HG03571 (cell line): ENCODE measurements at regions not wholly inside any gene's neighbourhood (a gene's known extent, or its start where the extent isn't known, plus 50 kb on each side); places are given as distances from the start of the nearest gene placed in this dataset.

Experiments
- ATAC-seq: cut with Tn5 transposase; IDR thresholded peaks from one replicate; pipeline ENCODE4 v1.9.1; 2021; ENCODE audit not compliant: unreplicated experiment

GRCh38 chr3:14307656-14308302 lies 94.6 kb upstream of the SLC6A6 start:
- no peak for ATAC-seq

DNA sequence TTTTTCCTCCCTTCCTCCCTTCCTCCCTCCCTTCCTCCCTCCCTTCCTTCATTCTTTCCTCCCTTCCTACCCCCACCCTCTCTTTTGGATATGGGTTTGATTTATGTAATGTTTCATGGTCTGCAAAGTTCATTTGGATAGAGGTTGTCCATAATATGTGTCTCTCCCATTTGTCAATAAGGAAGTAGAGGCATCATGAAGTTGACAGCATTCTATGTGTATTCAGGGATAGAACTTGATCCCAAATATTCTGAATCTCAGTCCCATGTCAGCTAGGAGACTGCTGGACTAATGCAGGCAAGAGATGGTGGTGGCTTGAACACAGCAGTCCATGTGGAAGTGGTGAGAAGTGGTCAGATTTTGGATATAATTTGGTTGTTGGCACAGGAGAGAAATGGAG lies 90.7 kb upstream of the SLC6A6 start:
- no peak for ATAC-seq

DNA sequence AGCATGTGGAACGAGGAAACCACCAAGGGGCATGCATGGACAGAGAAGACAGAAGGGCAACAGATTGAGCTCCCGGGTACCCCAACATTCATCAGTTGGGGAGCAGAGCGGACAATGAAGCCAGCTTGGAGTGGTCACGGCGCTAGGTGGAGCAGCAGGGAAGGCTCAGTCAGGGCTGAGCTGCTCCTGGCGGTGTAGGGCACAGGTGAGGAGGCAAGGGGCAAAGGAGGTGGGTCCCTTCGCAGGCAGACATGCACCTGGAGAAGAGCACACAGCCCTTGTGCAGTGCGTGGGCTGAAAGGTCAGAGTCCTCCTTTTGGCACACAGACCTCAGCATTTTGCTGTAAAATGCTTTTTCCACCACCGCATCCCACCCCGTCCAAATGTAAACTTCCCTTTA lies 90.0 kb upstream of the SLC6A6 start:
- no peak for ATAC-seq

DNA sequence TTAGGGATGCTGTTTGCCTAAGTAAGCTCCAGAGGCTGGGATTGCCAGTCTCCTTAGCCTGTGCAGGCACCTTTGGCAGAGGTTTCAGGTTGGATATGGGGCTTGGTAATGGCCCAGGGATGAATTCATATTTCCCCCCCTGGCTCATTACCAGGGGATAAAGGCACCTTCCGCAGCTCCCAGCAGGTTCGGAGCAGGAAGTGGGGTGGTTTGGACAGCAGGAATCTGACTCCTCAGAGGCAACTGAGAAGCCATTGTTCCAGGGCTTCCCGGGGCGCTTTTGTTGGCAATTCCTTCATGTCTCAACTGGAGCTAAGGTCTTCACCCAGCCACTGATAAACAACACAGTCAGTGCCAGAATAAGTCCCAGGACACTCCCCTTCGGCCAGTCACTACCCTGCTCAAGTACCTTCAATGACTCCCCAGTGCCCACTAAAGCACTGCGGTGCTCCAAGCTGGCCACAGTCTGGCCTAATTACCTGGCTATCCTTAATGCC lies 85.3 kb upstream of the SLC6A6 start:
- no peak for ATAC-seq

GRCh38 chr3:14318646-14319045 lies 83.8 kb upstream of the SLC6A6 start:
- no peak for ATAC-seq

GRCh38 chr3:14319654-14320182 lies 82.7 kb upstream of the SLC6A6 start:
- ATAC-seq = peak; percentile 85

GRCh38 chr3:14320219-14320618 lies 82.2 kb upstream of the SLC6A6 start:
- no peak for ATAC-seq

- ATAC-seq = no peak
These were observed 80.4 kb upstream of the SLC6A6 start for GRCh38 chr3:14322001-14322400.

- ATAC-seq = no peak
These were observed 79.6 kb upstream of the SLC6A6 start for GRCh38 chr3:14322667-14323295.

GRCh38 chr3:14323401-14324223 lies 78.8 kb upstream of the SLC6A6 start:
- no peak for ATAC-seq

DNA sequence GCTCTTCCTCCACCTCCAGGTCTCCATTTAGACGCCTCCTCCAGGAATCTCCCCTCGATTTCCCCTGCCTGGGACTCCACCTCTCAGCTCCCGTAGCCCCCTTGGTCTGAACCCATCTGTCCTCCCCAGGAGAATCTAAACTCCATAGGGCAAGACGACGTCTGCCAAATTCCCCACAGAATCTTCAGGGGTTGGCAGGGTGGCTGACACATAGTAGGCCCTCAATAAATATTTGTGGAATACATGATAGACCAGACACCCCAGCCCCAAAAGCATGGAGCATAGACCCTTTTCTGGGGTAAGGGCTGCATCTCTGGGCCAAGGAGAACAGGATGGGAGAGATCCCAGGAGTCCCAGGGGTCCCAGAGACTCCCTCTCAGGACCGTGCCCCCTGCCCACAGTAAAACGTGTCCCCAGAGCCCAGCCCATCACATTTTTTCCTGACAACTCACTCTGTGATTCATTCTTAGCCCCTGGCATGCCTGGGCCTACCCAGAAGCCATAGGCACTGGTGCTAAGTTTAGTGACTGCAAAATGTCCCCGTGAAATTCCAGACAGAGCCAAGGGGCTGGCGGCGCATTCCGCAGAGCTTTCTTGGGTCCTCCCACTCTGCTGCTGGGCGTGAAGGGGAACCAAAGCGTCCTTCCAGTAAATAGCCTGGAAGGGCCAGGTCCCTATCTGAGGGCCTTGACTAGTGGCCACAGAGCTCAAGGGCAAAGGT lies 78.0 kb upstream of the SLC6A6 start:
- no peak for ATAC-seq

DNA sequence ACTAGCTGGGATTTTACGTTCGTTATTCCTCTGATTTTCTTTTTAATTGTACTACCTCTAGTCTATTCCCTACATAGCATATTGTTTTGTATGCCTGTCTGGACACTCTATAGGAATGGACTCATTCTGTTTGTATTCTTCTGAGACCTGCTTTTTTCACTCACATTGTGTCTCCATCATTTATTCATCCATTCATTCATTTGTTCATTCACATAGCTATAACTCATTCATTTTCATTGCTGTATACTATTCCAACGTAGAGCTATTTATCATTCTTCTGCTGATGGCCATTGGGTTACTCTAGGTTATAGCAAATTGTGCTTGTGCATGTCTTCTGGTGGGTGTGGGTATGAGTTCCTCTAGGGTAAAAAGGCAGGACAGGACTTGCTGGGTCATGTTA lies 74.0 kb upstream of the SLC6A6 start:
- ATAC-seq = no peak

- no peak for ATAC-seq
These were observed 73.1 kb upstream of the SLC6A6 start for GRCh38 chr3:14329116-14329830.

- no peak for ATAC-seq
These were observed 72.6 kb upstream of the SLC6A6 start for GRCh38 chr3:14329842-14330241.

- no peak for ATAC-seq
These were observed 71.9 kb upstream of the SLC6A6 start for GRCh38 chr3:14330508-14330907.

GRCh38 chr3:14331251-14331650 lies 71.2 kb upstream of the SLC6A6 start:
- ATAC-seq = no peak

DNA sequence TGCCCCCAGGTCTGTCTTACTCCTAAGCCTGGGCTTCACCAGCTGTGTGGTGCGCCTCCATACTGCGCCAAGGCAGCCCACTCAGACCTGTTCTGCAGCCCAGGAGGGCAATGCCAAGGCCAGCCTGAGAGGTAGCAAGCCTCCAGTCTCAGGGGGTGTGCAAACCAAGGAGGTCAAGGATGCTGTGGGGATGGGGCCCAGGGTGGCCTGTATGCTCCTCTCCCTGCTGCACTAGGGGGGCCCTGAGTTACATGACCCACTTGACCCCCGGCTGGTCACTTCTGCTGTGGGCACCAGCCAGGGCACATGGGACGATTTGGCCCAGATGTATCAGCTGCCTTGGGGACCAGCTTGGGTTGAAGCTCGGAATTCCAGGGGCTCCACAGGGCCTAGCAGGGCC lies 70.0 kb upstream of the SLC6A6 start:
- ATAC-seq = no peak

- ATAC-seq = no peak
These were observed 69.2 kb upstream of the SLC6A6 start for GRCh38 chr3:14333215-14333614.

- no peak for ATAC-seq
These were observed 68.8 kb upstream of the SLC6A6 start for GRCh38 chr3:14333621-14334020.

DNA sequence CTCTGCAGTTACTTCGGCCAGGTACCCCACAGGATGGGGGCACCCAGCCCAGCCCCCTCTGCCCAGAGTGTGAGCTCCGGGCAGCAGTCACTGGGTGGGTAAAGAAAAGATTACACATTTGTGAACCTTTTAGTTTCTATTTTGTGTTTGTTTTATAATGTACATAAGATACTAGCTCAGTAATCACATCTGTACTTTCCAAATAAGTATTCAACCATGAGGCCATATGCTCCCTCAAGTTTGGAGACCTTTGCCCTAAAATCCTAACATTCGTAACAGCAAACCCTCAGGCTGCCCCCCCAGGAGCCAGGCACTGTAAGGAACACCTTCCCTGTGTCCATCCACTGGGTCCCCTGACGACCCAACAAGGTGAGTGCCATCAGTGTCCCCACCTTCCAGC lies 68.3 kb upstream of the SLC6A6 start:
- no peak for ATAC-seq
